C4-2B (cell line): ENCODE measurements at regions not wholly inside any gene's neighbourhood (a gene's known extent, or its start where the extent isn't known, plus 50 kb on each side); places are given as distances from the start of the nearest gene placed in this dataset.

Experiments used
- ZFX ChIP-seq: fragments of 450-650 bp; IDR thresholded peaks from 2 replicates; pipeline ENCODE4 v1.6.1; 2017
- TF ChIP-seq, protein P1 (sequence below): fragments of 450-650 bp; conservative IDR thresholded peaks from 2 replicates; pipeline ENCODE4 v1.5.1; 2017; ENCODE audit warnings: mild to moderate bottlenecking

DNA sequence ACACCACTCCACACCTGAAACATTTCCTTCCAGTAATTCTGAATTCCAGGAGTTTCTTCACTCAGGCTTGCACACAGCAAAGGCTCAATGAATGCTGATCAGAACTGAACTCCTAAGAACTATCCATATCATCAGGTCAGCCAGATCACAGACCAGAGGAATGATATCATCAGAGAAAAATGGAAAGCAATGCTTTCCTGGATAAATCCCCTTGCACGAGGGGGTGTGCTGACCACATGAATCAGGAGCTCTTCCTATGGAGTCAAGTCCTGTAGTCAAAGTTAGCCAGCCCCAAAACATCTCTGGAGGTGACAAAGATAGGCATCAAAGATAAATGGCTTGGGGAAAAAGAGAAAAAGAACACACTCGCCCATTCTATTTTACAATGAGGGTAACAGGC, 83.8 kb upstream of the ACVR2A start:
- TF ChIP-seq, protein P1, sequence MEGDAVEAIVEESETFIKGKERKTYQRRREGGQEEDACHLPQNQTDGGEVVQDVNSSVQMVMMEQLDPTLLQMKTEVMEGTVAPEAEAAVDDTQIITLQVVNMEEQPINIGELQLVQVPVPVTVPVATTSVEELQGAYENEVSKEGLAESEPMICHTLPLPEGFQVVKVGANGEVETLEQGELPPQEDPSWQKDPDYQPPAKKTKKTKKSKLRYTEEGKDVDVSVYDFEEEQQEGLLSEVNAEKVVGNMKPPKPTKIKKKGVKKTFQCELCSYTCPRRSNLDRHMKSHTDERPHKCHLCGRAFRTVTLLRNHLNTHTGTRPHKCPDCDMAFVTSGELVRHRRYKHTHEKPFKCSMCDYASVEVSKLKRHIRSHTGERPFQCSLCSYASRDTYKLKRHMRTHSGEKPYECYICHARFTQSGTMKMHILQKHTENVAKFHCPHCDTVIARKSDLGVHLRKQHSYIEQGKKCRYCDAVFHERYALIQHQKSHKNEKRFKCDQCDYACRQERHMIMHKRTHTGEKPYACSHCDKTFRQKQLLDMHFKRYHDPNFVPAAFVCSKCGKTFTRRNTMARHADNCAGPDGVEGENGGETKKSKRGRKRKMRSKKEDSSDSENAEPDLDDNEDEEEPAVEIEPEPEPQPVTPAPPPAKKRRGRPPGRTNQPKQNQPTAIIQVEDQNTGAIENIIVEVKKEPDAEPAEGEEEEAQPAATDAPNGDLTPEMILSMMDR, result no peak
- TF ChIP-seq ZFX, result no peak
